Trophoblast cell (in vitro differentiated cells and primary cell): ENCODE measurements at regions not wholly inside any gene's neighbourhood (a gene's known extent, or its start where the extent isn't known, plus 50 kb on each side); places are given as distances from the start of the nearest gene placed in this dataset.

Experiments used
- DNase-seq, 2 donors: peaks; one replicate each; pipeline ENCODE4 v3.0.0-alpha.2; 2016
- H2AFZ ChIP-seq: 2 replicates; pipeline ENCODE4 v1.6.1; 2013; ENCODE audit warnings: low read length, moderate library complexity, mild to moderate bottlenecking; ENCODE audit not compliant: insufficient read depth, poor library complexity
- H2AK5ac ChIP-seq: 2 replicates; pipeline ENCODE4 v1.6.1; 2013; ENCODE audit warnings: mild to moderate bottlenecking, low read length
- H2BK120ac ChIP-seq: 2 replicates; pipeline ENCODE4 v1.6.1; 2013; ENCODE audit warnings: low read length, mild to moderate bottlenecking, moderate library complexity; ENCODE audit not compliant: insufficient read depth, poor library complexity
- H2BK12ac ChIP-seq: 2 replicates; pipeline ENCODE4 v1.6.1; 2013; ENCODE audit warnings: mild to moderate bottlenecking, low read length, moderate library complexity
- H2BK5ac ChIP-seq: 2 replicates; pipeline ENCODE4 v1.6.1; 2013; ENCODE audit warnings: low read length, low read depth, moderate library complexity, mild to moderate bottlenecking; ENCODE audit not compliant: poor library complexity
- H3K14ac ChIP-seq: 2 replicates; pipeline ENCODE4 v1.6.1; 2013; ENCODE audit warnings: mild to moderate bottlenecking, low read length
- H3K18ac ChIP-seq: 2 replicates; pipeline ENCODE4 v1.6.1; 2013; ENCODE audit warnings: mild to moderate bottlenecking, low read length
- H3K23ac ChIP-seq: 2 replicates; pipeline ENCODE4 v1.6.1; 2013; ENCODE audit warnings: low read length
- H3K27ac ChIP-seq: 2 replicates; pipeline ENCODE4 v1.5.1; 2013; ENCODE audit warnings: low read depth, mild to moderate bottlenecking, inconsistent platforms, low read length, moderate library complexity
- H3K27me3 ChIP-seq: 2 replicates; pipeline ENCODE4 v1.6.1; 2013; ENCODE audit warnings: inconsistent platforms, mild to moderate bottlenecking, low read length, moderate library complexity; ENCODE audit not compliant: insufficient read depth
- H3K36me3 ChIP-seq, 2 experiments: 1 replicate in 1 of 2; 2 replicates in 1 of 2; pipeline ENCODE4 v1.6.1; 2013; ENCODE audit warnings: low read length in 2 of 2, mild to moderate bottlenecking in 2 of 2, moderate library complexity in 1 of 2; ENCODE audit not compliant: insufficient read depth in 2 of 2, control insufficient read depth in 1 of 2
- H3K4ac ChIP-seq: 2 replicates; pipeline ENCODE4 v1.6.1; 2013; ENCODE audit warnings: low read depth, mild to moderate bottlenecking, low read length, moderate library complexity
- H3K4me1 ChIP-seq, 2 experiments: 1 replicate in 1 of 2; 2 replicates in 1 of 2; pipeline ENCODE4 v1.6.1; 2013; ENCODE audit warnings: low read length in 2 of 2, mild to moderate bottlenecking in 2 of 2, moderate library complexity in 1 of 2; ENCODE audit not compliant: insufficient read depth in 2 of 2, control insufficient read depth in 1 of 2
- H3K4me2 ChIP-seq: 2 replicates; pipeline ENCODE4 v1.6.1; 2013; ENCODE audit warnings: inconsistent platforms, mild to moderate bottlenecking, low read length, moderate library complexity
- H3K4me3 ChIP-seq: 2 replicates; pipeline ENCODE4 v1.5.1; 2013; ENCODE audit warnings: mild to moderate bottlenecking, low read depth, low read length, inconsistent platforms
- H3K79me1 ChIP-seq: one replicate; pipeline ENCODE4 v1.6.1; 2013; ENCODE audit warnings: low read length
- H3K79me2 ChIP-seq: 2 replicates; pipeline ENCODE4 v1.6.1; 2013; ENCODE audit warnings: low read length, mild to moderate bottlenecking; ENCODE audit not compliant: control insufficient read depth, insufficient read depth, poor library complexity
- H3K9ac ChIP-seq: 2 replicates; pipeline ENCODE4 v1.6.1; 2013; ENCODE audit warnings: mild to moderate bottlenecking, low read length
- H3K9me3 ChIP-seq: 2 replicates; pipeline ENCODE4 v1.6.1; 2013; ENCODE audit warnings: low read depth, mild to moderate bottlenecking, control low read depth, inconsistent platforms, low read length; ENCODE audit not compliant: insufficient read depth
- H4K12ac ChIP-seq: 2 replicates; pipeline ENCODE4 v1.6.1; 2013; ENCODE audit warnings: low read depth, mild to moderate bottlenecking, low read length, moderate library complexity
- H4K8ac ChIP-seq: 2 replicates; pipeline ENCODE4 v1.6.1; 2013; ENCODE audit warnings: low read depth, mild to moderate bottlenecking, low read length, moderate library complexity
- H4K91ac ChIP-seq: one replicate; pipeline ENCODE4 v1.6.1; 2013; ENCODE audit warnings: low read depth, mild to moderate bottlenecking, low read length, moderate library complexity
- WGBS: extraction: QIAGEN DNeasy Blood & Tissue Kit; methylation state at CpG from one replicate; pipeline ENCODE4 v1.1.7; 2013; ENCODE audit warnings: missing lambda C conversion rate; ENCODE audit not compliant: insufficient read length, insufficient coverage; ENCODE audit errors: extremely low coverage; 5-methylcytosine and 5-hydroxymethylcytosine counted together

- no CpG with 5 or more reads among the region's 2 CpGs for WGBS
Observed at GRCh38 chr12:78430551-78430950, 434.0 kb upstream of the SYT1 start.

GRCh38 chr12:78431931-78432330 lies 432.6 kb upstream of the SYT1 start:
- Histone ChIP-seq H3K79me1 (no peaks in the 10 kb centered on the region), H3K14ac (no peak overlapping the region), H2AK5ac (no peak overlapping the region), H2BK120ac (no peak overlapping the region), H2BK5ac (no peak overlapping the region), H2BK12ac (no peak overlapping the region), H2AFZ (no peak overlapping the region), H4K91ac (no peak overlapping the region), H3K4me3 (no peak overlapping the region), H4K8ac (no peak overlapping the region), H3K18ac (no peak overlapping the region), H3K9ac (no peak overlapping the region), H3K4me2 (no peak overlapping the region), H3K4ac (no peak overlapping the region), H3K23ac (no peak overlapping the region), H3K27ac (no peak overlapping the region), H3K36me3 (no peaks in the 10 kb centered on the region), H4K12ac (no peak overlapping the region), H3K9me3 (no peaks in the 10 kb centered on the region), H3K27me3 (no peaks in the 10 kb centered on the region), H3K4me1 (no peaks in the 10 kb centered on the region), H3K79me2 (no peaks in the 10 kb centered on the region)
- DNase-seq = no peak

More at GRCh38 chr12:78430551-78430950, 434.0 kb upstream of the SYT1 start:
- H3K36me3 ChIP-seq = no peaks in the 10 kb centered on the region
- H3K14ac ChIP-seq = no peak overlapping the region
- no peaks in the 10 kb centered on the region for H3K79me2 ChIP-seq
- no peak overlapping the region for H2BK12ac ChIP-seq
- no peak overlapping the region for H2AK5ac ChIP-seq
- H4K12ac ChIP-seq = no peak overlapping the region
- H3K9me3 ChIP-seq = no peaks in the 10 kb centered on the region
- no peaks in the 10 kb centered on the region for H3K79me1 ChIP-seq
- H4K8ac ChIP-seq = no peak overlapping the region
- H3K4me1 ChIP-seq = no peaks in the 10 kb centered on the region
- H2BK5ac ChIP-seq = no peak overlapping the region
- H2BK120ac ChIP-seq = no peak overlapping the region
- no peak overlapping the region for H3K18ac ChIP-seq
- no peak overlapping the region for H3K4me2 ChIP-seq
- no peak overlapping the region for H2AFZ ChIP-seq
- no peaks in the 10 kb centered on the region for H3K27me3 ChIP-seq
- no peak overlapping the region for H3K4me3 ChIP-seq
- no peak for DNase-seq
- no peak overlapping the region for H4K91ac ChIP-seq
- no peak overlapping the region for H3K9ac ChIP-seq
- H3K23ac ChIP-seq = no peak overlapping the region
- H3K4ac ChIP-seq = no peak overlapping the region
- no peak overlapping the region for H3K27ac ChIP-seq

GRCh38 chr12:78439666-78440065 lies 424.9 kb upstream of the SYT1 start:
- Histone ChIP-seq H2AK5ac (no peak overlapping the region), H2AFZ (no peak overlapping the region), H3K4ac (no peak overlapping the region), H4K8ac (no peak overlapping the region), H4K12ac (no peak overlapping the region), H3K36me3 (no peaks in the 10 kb centered on the region), H2BK120ac (no peak overlapping the region), H3K4me1 (no peaks in the 10 kb centered on the region), H3K9ac (no peak overlapping the region), H2BK5ac (no peak overlapping the region), H3K23ac (no peak overlapping the region), H3K4me3 (no peak overlapping the region), H3K9me3 (no peaks in the 10 kb centered on the region), H3K14ac (no peak overlapping the region), H3K79me1 (no peaks in the 10 kb centered on the region), H3K27ac (no peak overlapping the region), H2BK12ac (no peak overlapping the region), H4K91ac (no peak overlapping the region), H3K27me3 (no peaks in the 10 kb centered on the region), H3K79me2 (no peaks in the 10 kb centered on the region), H3K4me2 (no peak overlapping the region), H3K18ac (no peak overlapping the region)
- WGBS = no CpG with 5 or more reads among the region's 5 CpGs
- DNase-seq = no peak

- no CpG with 5 or more reads among the region's 3 CpGs for WGBS
- no peaks in the 10 kb centered on the region for H3K79me1 ChIP-seq
- no peaks in the 10 kb centered on the region for H3K4me1 ChIP-seq
- H3K23ac ChIP-seq = no peak overlapping the region
- H2BK120ac ChIP-seq = no peak overlapping the region
- H3K36me3 ChIP-seq = no peaks in the 10 kb centered on the region
- H3K4ac ChIP-seq = no peak overlapping the region
- no peak overlapping the region for H2BK5ac ChIP-seq
- no peak overlapping the region for H2BK12ac ChIP-seq
- H2AK5ac ChIP-seq = no peak overlapping the region
- H3K9me3 ChIP-seq = no peaks in the 10 kb centered on the region
- no peak overlapping the region for H4K91ac ChIP-seq
- H4K8ac ChIP-seq = no peak overlapping the region
- no peak overlapping the region for H3K18ac ChIP-seq
- no peaks in the 10 kb centered on the region for H3K27me3 ChIP-seq
- H3K14ac ChIP-seq = no peak overlapping the region
- no peak overlapping the region for H4K12ac ChIP-seq
- no peak overlapping the region for H3K4me3 ChIP-seq
- H3K4me2 ChIP-seq = no peak overlapping the region
- H2AFZ ChIP-seq = no peak overlapping the region
- no peak overlapping the region for H3K27ac ChIP-seq
- no peaks in the 10 kb centered on the region for H3K79me2 ChIP-seq
- H3K9ac ChIP-seq = no peak overlapping the region
- no peak for DNase-seq
Observed at GRCh38 chr12:78441737-78442453, 422.7 kb upstream of the SYT1 start.
